SU-DHL-6 (cell line): ENCODE measurements at regions not wholly inside any gene's neighbourhood (a gene's known extent, or its start where the extent isn't known, plus 50 kb on each side); places are given as distances from the start of the nearest gene placed in this dataset.

ENCODE experiments used
- H2AFZ ChIP-seq: fragments of 200-600 bp; sonication (generic); 2 replicates; pipeline ENCODE4 v1.6.1; 2014; ENCODE audit warnings: low read depth, mild to moderate bottlenecking, moderate library complexity, mixed read lengths, antibody characterized with exemption, low read length; ENCODE audit not compliant: severe bottlenecking
- H3F3A ChIP-seq: fragments of 200-600 bp; shearing (Covaris generic); 2 replicates; pipeline ENCODE4 v1.6.0; 2016; ENCODE audit warnings: antibody characterized with exemption, mild to moderate bottlenecking; ENCODE audit not compliant: insufficient read depth
- H3K27ac ChIP-seq: fragments of 200-600 bp; sonication (generic); 2 replicates; pipeline ENCODE4 v1.5.1; 2016; ENCODE audit warnings: low read depth, mild to moderate bottlenecking, low read length, moderate library complexity, mixed read lengths
- H3K27me3 ChIP-seq: fragments of 200-600 bp; sonication (generic), shearing (Covaris generic); 2 replicates; pipeline ENCODE4 v1.6.0; 2014; ENCODE audit warnings: mild to moderate bottlenecking, low read length
- H3K36me3 ChIP-seq: fragments of 200-600 bp; sonication (generic); 2 replicates; pipeline ENCODE4 v1.6.1; 2014; ENCODE audit warnings: mild to moderate bottlenecking, low read length, mixed read lengths
- H3K4me2 ChIP-seq: fragments of 300-600, 200-600 bp; shearing (Covaris generic), sonication (generic); 2 replicates; pipeline ENCODE4 v1.6.0; 2014; ENCODE audit warnings: low read length, low read depth, mild to moderate bottlenecking; ENCODE audit not compliant: poor library complexity, severe bottlenecking
- H3K4me3 ChIP-seq: fragments of 200-600 bp; sonication (generic); 2 replicates; pipeline ENCODE4 v1.5.1; 2014; ENCODE audit warnings: antibody characterized with exemption, low read length, mild to moderate bottlenecking, mixed read lengths; ENCODE audit not compliant: insufficient read depth, poor library complexity, severe bottlenecking
- H3K79me2 ChIP-seq: fragments of 200-600 bp; sonication (generic); 2 replicates; pipeline ENCODE4 v1.6.1; 2014; ENCODE audit warnings: mild to moderate bottlenecking, low read length, moderate library complexity; ENCODE audit not compliant: insufficient read depth
- H3K9ac ChIP-seq: fragments of 200-600 bp; sonication (generic); 2 replicates; pipeline ENCODE4 v1.7.0; 2014; ENCODE audit warnings: mild to moderate bottlenecking, low read length
- H3K9me2 ChIP-seq: fragments of 200-600 bp; sonication (generic); replicated peaks from 2 replicates; pipeline ENCODE4 v1.6.1; 2014; ENCODE audit warnings: low read length; ENCODE audit not compliant: insufficient read depth
- H3K9me3 ChIP-seq: fragments of 200-600 bp; sonication (generic); 2 replicates; pipeline ENCODE4 v1.6.1; 2014; ENCODE audit warnings: low read length, mixed read lengths; ENCODE audit not compliant: insufficient read depth
- H4K20me1 ChIP-seq: fragments of 200-600 bp; sonication (generic); 2 replicates; pipeline ENCODE4 v1.6.1; 2014; ENCODE audit warnings: low read depth, mild to moderate bottlenecking, antibody characterized with exemption, low read length, moderate library complexity, mixed read lengths
- CTCF ChIP-seq: fragments of 200-600 bp; sonication (generic); IDR thresholded peaks from one replicate; pipeline ENCODE4 v1.5.1; 2017; ENCODE audit warnings: antibody characterized with exemption, mild to moderate bottlenecking, low read length, moderate library complexity; ENCODE audit not compliant: insufficient read depth, poor library complexity, severe bottlenecking
- EZH2phosphoT487 ChIP-seq: fragments of 200-600 bp; sonication (generic), shearing (Covaris generic); conservative IDR thresholded peaks from 2 replicates; pipeline ENCODE4 v1.6.1; 2018; ENCODE audit warnings: mild to moderate bottlenecking, antibody characterized with exemption, low read length, moderate library complexity, mixed read lengths

GRCh38 chr9:105828171-105828570 lies 133.8 kb downstream of the TMEM38B start:
- Histone ChIP-seq H3K9me3 (no peaks in the 10 kb centered on the region), H3K27me3 (no peaks in the 10 kb centered on the region), H3K79me2 (no peaks in the 10 kb centered on the region), H2AFZ (no peak overlapping the region), H3K36me3 (no peaks in the 10 kb centered on the region), H3F3A (no peaks in the 10 kb centered on the region), H3K27ac (no peak overlapping the region), H4K20me1 (no peaks in the 10 kb centered on the region), H3K9me2 (no peaks in the 10 kb centered on the region), H3K4me2 (no peak overlapping the region), H3K4me3 (no peak overlapping the region), H3K9ac (no peak overlapping the region)
- TF ChIP-seq EZH2phosphoT487, result no peak
- TF ChIP-seq CTCF, result no peak

- no peak for TF ChIP-seq EZH2phosphoT487
- TF ChIP-seq CTCF, result no peak
- H3K27ac ChIP-seq, result no peak overlapping the region
- H3K9me3 ChIP-seq, result no peaks in the 10 kb centered on the region
- H3K4me3 ChIP-seq, result no peak overlapping the region
- no peak overlapping the region for H2AFZ ChIP-seq
- no peak overlapping the region for H3K4me2 ChIP-seq
- H3F3A ChIP-seq, result no peaks in the 10 kb centered on the region
- no peak overlapping the region for H3K9ac ChIP-seq
- no peaks in the 10 kb centered on the region for H3K9me2 ChIP-seq
- H3K79me2 ChIP-seq, result no peaks in the 10 kb centered on the region
- H4K20me1 ChIP-seq, result no peaks in the 10 kb centered on the region
- no peaks in the 10 kb centered on the region for H3K27me3 ChIP-seq
- no peaks in the 10 kb centered on the region for H3K36me3 ChIP-seq
Observed at GRCh38 chr9:105828596-105829213, 134.4 kb downstream of the TMEM38B start.

GRCh38 chr9:105830461-105830860 lies 136.1 kb downstream of the TMEM38B start:
- no peak overlapping the region for H2AFZ ChIP-seq
- H4K20me1 ChIP-seq, result no peaks in the 10 kb centered on the region
- no peak overlapping the region for H3K4me3 ChIP-seq
- H3K36me3 ChIP-seq, result no peaks in the 10 kb centered on the region
- no peaks in the 10 kb centered on the region for H3K79me2 ChIP-seq
- no peak overlapping the region for H3K9ac ChIP-seq
- no peak for TF ChIP-seq EZH2phosphoT487
- no peaks in the 10 kb centered on the region for H3K9me3 ChIP-seq
- H3K27me3 ChIP-seq, result no peaks in the 10 kb centered on the region
- H3K4me2 ChIP-seq, result no peak overlapping the region
- no peaks in the 10 kb centered on the region for H3K9me2 ChIP-seq
- no peak overlapping the region for H3K27ac ChIP-seq
- no peaks in the 10 kb centered on the region for H3F3A ChIP-seq

- no peaks in the 10 kb centered on the region for H3F3A ChIP-seq
- H3K9me3 ChIP-seq, result no peaks in the 10 kb centered on the region
- no peaks in the 10 kb centered on the region for H3K36me3 ChIP-seq
- H3K27me3 ChIP-seq, result no peaks in the 10 kb centered on the region
- no peak overlapping the region for H3K4me2 ChIP-seq
- no peak overlapping the region for H3K9ac ChIP-seq
- H3K4me3 ChIP-seq, result no peak overlapping the region
- TF ChIP-seq EZH2phosphoT487, result no peak
- no peak for TF ChIP-seq CTCF
- no peaks in the 10 kb centered on the region for H3K9me2 ChIP-seq
- no peak overlapping the region for H2AFZ ChIP-seq
- no peaks in the 10 kb centered on the region for H4K20me1 ChIP-seq
- H3K27ac ChIP-seq, result no peak overlapping the region
- no peaks in the 10 kb centered on the region for H3K79me2 ChIP-seq
Observed at GRCh38 chr9:105832096-105832710, 137.9 kb downstream of the TMEM38B start.
